Esophagus mucosa (tissue), 1 donor: ENCODE measurements at regions not wholly inside any gene's neighbourhood (a gene's known extent, or its start where the extent isn't known, plus 50 kb on each side); places are given as distances from the start of the nearest gene placed in this dataset.

Experiments used
- ATAC-seq: fragments of 200-7000 bp; cut with Tn5 transposase; one replicate; pipeline ENCODE4 v1.9.1; 2020
- donor health status: DM: yes; HTN: yes; CAD: no.

DNA sequence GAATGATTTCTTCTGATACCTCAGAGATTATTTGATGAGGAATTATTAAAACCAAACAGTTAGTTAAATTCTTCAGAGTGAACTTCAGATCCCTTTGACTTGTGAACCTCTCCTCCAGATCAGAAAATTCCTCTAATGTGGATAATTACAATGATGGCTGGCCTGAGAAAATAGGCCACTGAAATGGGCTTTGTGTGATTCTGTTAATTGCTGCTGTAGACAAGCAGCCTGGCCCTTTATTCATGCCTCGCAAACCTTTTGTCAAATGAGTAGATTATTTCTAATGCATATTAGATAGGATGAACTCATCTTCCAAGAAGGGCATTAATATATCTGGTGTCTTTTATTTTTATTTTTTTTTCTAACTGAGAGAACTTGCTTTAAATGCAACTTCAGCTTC, 855.2 kb downstream of the TLE4 start:
- no peak for ATAC-seq

GRCh38 chr9:80417211-80417773, 845.5 kb downstream of the TLE4 start:
- no peak for ATAC-seq

- no peak for ATAC-seq
Observed at GRCh38 chr9:80410106-80410505, 838.3 kb downstream of the TLE4 start.

GRCh38 chr9:80407220-80407619, 835.5 kb downstream of the TLE4 start:
- no peak for ATAC-seq

GRCh38 chr9:80401243-80401642, 829.5 kb downstream of the TLE4 start:
- no peak for ATAC-seq

GRCh38 chr9:80400624-80401230, 829.0 kb downstream of the TLE4 start:
- no peak for ATAC-seq

DNA sequence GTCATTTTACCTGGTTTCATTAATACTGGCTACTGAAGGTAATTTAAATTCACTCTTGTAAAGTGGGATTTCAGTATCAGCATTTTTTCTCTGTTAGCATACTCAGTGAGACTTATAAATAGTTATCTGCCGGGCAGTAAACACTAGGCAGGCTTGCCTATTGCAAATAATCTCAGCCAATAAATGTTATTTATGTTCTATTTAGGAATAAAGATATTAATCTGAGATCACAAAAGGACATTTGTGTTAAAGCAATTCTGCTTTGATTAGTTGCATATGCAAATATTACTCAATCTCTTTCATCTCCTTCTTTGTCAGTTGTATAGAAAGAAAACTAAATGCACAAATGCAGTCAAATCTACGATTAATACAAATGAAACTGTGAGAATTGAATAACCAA, 827.8 kb downstream of the TLE4 start:
- no peak for ATAC-seq

DNA sequence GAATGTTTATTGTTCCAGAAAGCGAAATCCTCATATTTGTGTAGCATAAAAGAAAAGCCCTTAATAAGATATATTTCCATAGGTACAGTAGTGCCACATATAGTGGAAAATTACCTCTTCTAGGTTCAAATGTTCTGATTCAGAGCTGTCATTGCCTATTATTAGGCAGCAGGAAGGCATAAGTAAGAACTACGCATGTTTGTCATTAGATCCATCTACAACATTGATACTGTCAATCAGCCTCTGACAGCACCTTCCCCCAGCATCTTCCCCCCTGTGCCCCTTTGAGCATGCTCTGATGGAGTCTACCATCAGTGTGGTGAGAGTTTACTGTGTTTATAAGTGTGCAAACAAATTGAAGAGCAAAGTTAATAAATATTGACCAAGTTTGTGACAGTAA, 816.1 kb downstream of the TLE4 start:
- no peak for ATAC-seq

GRCh38 chr9:80385246-80385645, 813.5 kb downstream of the TLE4 start:
- no peak for ATAC-seq

GRCh38 chr9:80383331-80383730, 811.6 kb downstream of the TLE4 start:
- no peak for ATAC-seq

DNA sequence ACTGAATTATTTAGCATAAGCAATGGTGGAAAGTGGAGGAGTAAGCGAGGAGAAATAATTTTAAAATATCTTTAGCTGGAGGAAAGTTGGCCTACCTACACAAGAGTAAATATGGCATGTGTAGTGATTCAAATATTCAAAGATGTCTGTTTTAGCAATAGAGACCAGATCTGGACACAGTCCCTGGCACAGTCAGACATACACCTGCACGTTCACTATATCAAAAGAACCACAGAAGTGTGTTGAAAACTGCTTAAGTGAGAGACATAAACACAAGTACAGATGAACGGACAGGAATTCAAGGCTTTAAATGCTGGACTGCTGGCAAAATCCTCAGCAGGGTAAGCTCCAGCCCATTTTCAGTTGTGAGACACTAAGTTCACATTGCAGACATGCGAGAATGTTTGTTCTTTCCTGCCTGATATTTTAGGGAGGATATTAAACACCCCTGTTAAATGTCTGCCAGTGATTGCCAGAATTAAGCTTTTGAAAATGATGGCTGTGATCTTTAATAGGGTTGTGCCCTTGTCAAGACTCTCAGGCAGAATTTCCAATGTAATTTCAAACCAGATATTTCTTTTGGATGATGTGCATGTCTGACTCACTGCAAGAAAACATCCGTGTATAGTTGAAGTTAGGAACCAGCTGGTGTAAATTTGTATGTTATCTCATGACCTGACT, 810.6 kb downstream of the TLE4 start:
- no peak for ATAC-seq

GRCh38 chr9:80380301-80380700, 808.5 kb downstream of the TLE4 start:
- no peak for ATAC-seq

DNA sequence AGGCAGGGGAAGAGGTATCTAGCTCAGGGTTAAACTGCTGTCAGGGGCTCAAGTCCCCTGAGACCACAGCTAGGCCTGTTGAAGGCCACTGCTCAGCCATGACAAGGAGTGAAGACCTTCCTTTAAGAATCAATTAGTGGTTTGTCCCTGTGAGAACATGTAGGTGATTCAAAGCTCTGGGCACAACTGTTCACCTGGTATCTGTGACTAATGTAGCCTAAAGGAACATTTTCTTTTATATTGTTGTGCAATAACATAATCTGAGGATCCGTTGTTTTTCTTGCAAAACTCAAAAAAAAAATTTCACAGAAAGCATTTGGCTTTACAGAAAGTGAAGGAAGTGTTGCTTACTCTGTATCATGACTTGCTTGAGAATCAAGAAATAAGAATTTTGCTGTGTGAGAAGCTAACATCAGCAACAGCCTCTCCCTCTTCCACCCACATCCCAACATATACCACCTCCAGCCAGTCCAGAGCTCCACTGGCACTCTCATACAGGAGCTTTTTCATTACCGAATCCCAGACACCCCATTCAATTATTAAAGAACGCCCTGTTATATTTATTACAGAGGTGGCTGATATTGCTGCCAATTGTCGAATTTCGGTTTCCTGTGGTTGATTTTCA, 807.0 kb downstream of the TLE4 start:
- peak; percentile 29 for ATAC-seq

- no peak for ATAC-seq
Observed at GRCh38 chr9:80376180-80376579, 804.4 kb downstream of the TLE4 start.

- ATAC-seq = no peak
Observed at GRCh38 chr9:80375477-80375876, 803.7 kb downstream of the TLE4 start.

DNA sequence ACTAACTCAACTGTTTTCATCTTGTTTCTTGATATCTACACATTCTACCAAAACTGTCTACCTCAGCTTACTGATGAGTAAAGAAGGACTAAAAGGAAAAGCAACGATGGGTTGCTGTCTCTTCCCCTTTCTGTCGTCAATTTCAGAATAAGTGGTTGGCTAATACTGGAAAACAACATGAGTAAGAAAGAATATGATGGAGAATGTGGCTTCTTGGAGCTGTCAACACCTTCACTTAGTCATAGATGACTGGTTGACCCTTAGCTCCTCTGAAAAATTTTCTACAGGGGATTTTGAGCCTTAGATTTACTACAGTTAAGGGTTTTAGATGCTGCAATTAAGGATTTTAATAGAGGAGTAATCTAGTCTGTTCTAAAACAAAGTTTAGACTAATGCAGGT, 797.9 kb downstream of the TLE4 start:
- no peak for ATAC-seq

- ATAC-seq = no peak
Observed at GRCh38 chr9:80366626-80367025, 794.9 kb downstream of the TLE4 start.

- no peak for ATAC-seq
Observed at GRCh38 chr9:80359941-80360881, 788.4 kb downstream of the TLE4 start.

DNA sequence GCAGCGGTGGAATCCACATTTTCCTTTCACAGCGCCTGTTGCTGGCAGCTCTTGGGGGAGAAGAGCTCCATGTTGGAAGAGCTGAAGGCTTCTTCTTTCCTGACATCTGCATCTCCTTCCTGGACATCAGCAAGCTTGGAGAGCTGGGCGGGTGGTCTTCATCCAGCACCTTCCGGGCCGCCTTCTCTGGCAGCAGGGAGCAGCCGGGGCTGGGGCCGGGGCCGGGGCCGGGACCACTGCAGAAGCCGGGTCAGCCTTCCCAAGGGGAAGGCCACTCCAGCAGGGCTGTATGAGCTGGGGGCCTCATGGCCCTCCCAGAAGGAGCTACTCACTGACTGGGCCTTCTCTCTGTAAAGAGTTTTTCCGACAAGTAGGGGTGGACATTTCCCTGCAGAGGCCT, 787.5 kb downstream of the TLE4 start:
- no peak for ATAC-seq

DNA sequence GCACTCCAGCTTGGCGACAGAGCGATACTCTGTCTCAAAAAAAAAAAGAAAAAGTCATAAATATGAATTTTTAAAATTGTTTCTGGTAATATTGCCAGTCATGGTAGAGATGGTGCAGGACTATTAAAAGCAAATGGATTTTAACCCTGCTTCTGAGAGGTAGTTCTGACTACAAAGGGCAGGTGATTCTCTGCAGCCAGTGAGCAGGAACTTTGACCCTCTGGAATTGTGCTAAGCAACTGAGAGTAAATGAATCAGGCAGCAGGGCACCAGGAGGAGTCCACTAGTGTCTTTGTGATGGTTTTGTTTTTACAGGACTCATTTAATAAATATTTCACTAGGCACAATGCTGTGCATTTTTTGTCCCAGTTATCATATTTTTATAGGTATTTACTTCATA, 781.2 kb downstream of the TLE4 start:
- no peak for ATAC-seq

DNA sequence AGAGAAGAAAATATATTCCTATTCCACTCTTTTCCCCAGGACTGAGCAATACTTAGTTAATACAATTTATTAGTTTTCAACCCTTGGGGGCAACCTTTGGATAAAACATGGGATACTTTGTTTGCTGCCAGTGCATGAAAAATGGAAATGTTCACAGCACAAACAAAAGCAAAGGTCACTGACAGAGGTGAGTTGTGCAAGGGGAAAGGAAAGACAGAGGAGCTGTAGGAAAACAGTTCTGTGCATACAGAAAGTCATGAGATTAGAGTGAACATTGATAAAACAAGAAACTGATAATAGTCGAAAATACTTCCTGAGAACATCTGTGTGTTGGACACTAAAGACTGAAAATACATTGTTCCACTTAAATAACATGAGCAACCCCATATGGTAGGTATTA, 779.8 kb downstream of the TLE4 start:
- no peak for ATAC-seq

DNA sequence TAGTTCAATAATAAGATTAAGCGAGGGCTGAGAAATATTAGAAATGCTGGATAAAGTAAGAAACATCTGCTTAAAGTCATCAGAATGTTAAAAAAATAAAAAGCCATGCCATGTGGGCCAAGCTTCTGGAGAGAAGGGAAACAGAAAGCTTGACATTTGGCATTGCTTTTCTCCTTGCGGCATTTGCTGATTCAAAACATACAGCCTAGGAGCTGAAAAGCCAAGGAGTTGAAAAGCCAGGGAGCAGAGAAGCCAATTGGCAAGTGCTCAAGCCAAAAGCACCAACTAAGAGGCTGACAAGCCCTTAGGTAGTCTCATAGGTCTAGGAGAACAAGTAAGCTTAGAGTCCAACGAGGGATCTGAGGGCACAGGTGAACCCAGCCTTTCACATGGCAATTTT, 754.3 kb downstream of the TLE4 start:
- ATAC-seq = no peak

GRCh38 chr9:80320916-80321315, 749.2 kb downstream of the TLE4 start:
- ATAC-seq = no peak
